Panc1 (cell line): ENCODE measurements at regions not wholly inside any gene's neighbourhood (a gene's known extent, or its start where the extent isn't known, plus 50 kb on each side); places are given as distances from the start of the nearest gene placed in this dataset.

ENCODE experiments used
- CTCF ChIP-seq: fragments of 450-650 bp; IDR thresholded peaks from 2 replicates; pipeline ENCODE4 v1.5.1; 2017; ENCODE audit warnings: mild to moderate bottlenecking
- SIN3A ChIP-seq: IDR thresholded peaks from 2 replicates; pipeline ENCODE4 v1.6.1; 2012; ENCODE audit warnings: low read depth, mild to moderate bottlenecking, low read length, moderate library complexity, borderline replicate concordance; ENCODE audit not compliant: insufficient read depth

DNA sequence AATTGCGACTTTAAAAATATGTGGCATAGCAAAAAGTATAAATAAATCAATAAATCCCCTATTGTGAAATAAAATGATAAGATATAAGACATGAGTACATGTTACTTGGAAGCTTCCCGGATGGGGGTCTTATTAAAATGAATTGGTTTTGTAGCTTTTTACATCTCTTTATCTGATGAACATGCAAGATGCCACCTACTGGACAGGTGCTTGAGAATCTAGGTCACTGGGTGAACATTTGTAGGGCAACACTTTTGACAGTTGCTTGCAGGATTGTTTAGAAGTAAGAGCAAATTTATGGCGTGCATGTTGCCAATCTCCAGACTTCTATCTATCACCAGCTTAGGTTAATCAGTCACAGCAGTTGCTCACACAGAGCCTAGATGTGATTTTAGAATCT lies 362.7 kb upstream of the SUCLG2 start:
- TF ChIP-seq CTCF = peak; percentile 16; the same call in 1 of the 2 replicates
- no peak for TF ChIP-seq SIN3A
